H1 (cell line): ENCODE measurements at regions not wholly inside any gene's neighbourhood (a gene's known extent, or its start where the extent isn't known, plus 50 kb on each side); places are given as distances from the start of the nearest gene placed in this dataset.

ENCODE experiments used
- CBX8 ChIP-seq: fragments of 300-800, 300-1000 bp; sonication (generic); IDR thresholded peaks from 2 replicates; pipeline ENCODE4 v1.7.1; 2016; ENCODE audit warnings: low read depth, low read length, borderline replicate concordance
- CHD1 ChIP-seq: IDR thresholded peaks from 2 replicates; pipeline ENCODE4 v1.6.1; 2012; ENCODE audit warnings: low read depth, low read length, improper control_type of control experiment
- CREB1 ChIP-seq: IDR thresholded peaks from 2 replicates; pipeline ENCODE4 v1.6.1; 2012; ENCODE audit warnings: inconsistent platforms
- FOSL1 ChIP-seq: IDR thresholded peaks from 2 replicates; pipeline ENCODE4 v1.6.1; 2011; ENCODE audit warnings: mild to moderate bottlenecking, low read depth, low read length, moderate library complexity; ENCODE audit not compliant: insufficient read depth
- HDAC2 ChIP-seq, 2 experiments: fragments of 300-600 bp in 1 of 2; sonication (generic) in 1 of 2; IDR thresholded peaks; 2 replicates each; pipeline ENCODE4 v1.6.1; 2011 to 2012; ENCODE audit warnings: low read depth in 2 of 2, low read length in 2 of 2, mild to moderate bottlenecking in 2 of 2, moderate library complexity in 2 of 2, borderline replicate concordance in 1 of 2, inconsistent platforms in 1 of 2
- HDAC6 ChIP-seq: IDR thresholded peaks from one replicate; pipeline ENCODE4 v1.7.1; 2012; ENCODE audit warnings: low read depth, mild to moderate bottlenecking, inconsistent platforms, low read length, moderate library complexity
- KDM4A ChIP-seq: IDR thresholded peaks from one replicate; pipeline ENCODE4 v1.7.1; 2012; ENCODE audit warnings: low read depth, mild to moderate bottlenecking, moderate library complexity, low read length, inconsistent platforms; ENCODE audit not compliant: severe bottlenecking
- MAFK ChIP-seq: IDR thresholded peaks from 2 replicates; pipeline ENCODE4 v1.6.1; 2012; ENCODE audit warnings: low read depth, mild to moderate bottlenecking, improper control_type of control experiment, low read length
- RAD21 ChIP-seq, 2 experiments: IDR thresholded peaks in 1 of 2; conservative IDR thresholded peaks in 1 of 2; 2 replicates each; pipeline ENCODE4 v1.6.1; 2011; ENCODE audit warnings: low read depth in 2 of 2, low read length in 2 of 2, improper control_type of control experiment in 1 of 2, inconsistent platforms in 1 of 2, mild to moderate bottlenecking in 1 of 2, moderate library complexity in 1 of 2
- SIRT6 ChIP-seq: IDR thresholded peaks from one replicate; pipeline ENCODE4 v1.7.1; 2012; ENCODE audit warnings: low read length, inconsistent platforms
- SP1 ChIP-seq: IDR thresholded peaks from 2 replicates; pipeline ENCODE4 v1.6.1; 2011; ENCODE audit warnings: low read depth, low read length
- SRF ChIP-seq: IDR thresholded peaks from 2 replicates; pipeline ENCODE4 v1.6.1; 2011; ENCODE audit warnings: mild to moderate bottlenecking, low read depth, low read length, moderate library complexity
- YY1 ChIP-seq: IDR thresholded peaks from 2 replicates; pipeline ENCODE4 v1.6.1; 2011; ENCODE audit warnings: low read depth, mild to moderate bottlenecking, low read length
- ZNF274 ChIP-seq: IDR thresholded peaks from 2 replicates; pipeline ENCODE4 v1.7.0; 2012; ENCODE audit warnings: low read length, borderline replicate concordance; ENCODE audit errors: extremely low read depth
- TF ChIP-seq, protein P1 (sequence below): IDR thresholded peaks from 2 replicates; pipeline ENCODE4 v1.6.1; 2012; ENCODE audit warnings: low read length, inconsistent platforms
- TF ChIP-seq, protein P2 (sequence below): IDR thresholded peaks from 2 replicates; pipeline ENCODE4 v1.6.1; 2011; ENCODE audit warnings: low read depth, mild to moderate bottlenecking, low read length; ENCODE audit not compliant: insufficient read depth
- TF ChIP-seq, protein P3 (sequence below), 3 experiments: IDR thresholded peaks; 1 replicate in 2 of 3; 2 replicates in 1 of 3; pipeline versions ENCODE4 v1.5.1 to v1.6.1; 2011; ENCODE audit warnings: low read length in 3 of 3, mild to moderate bottlenecking in 3 of 3, inconsistent platforms in 2 of 3, low read depth in 1 of 3, moderate library complexity in 1 of 3; ENCODE audit not compliant: insufficient read depth in 1 of 3; ENCODE audit errors: control extremely low read depth in 1 of 3
- TF ChIP-seq, protein P4 (sequence below): IDR thresholded peaks from 2 replicates; pipeline ENCODE4 v1.6.1; 2012; ENCODE audit warnings: inconsistent platforms

DNA sequence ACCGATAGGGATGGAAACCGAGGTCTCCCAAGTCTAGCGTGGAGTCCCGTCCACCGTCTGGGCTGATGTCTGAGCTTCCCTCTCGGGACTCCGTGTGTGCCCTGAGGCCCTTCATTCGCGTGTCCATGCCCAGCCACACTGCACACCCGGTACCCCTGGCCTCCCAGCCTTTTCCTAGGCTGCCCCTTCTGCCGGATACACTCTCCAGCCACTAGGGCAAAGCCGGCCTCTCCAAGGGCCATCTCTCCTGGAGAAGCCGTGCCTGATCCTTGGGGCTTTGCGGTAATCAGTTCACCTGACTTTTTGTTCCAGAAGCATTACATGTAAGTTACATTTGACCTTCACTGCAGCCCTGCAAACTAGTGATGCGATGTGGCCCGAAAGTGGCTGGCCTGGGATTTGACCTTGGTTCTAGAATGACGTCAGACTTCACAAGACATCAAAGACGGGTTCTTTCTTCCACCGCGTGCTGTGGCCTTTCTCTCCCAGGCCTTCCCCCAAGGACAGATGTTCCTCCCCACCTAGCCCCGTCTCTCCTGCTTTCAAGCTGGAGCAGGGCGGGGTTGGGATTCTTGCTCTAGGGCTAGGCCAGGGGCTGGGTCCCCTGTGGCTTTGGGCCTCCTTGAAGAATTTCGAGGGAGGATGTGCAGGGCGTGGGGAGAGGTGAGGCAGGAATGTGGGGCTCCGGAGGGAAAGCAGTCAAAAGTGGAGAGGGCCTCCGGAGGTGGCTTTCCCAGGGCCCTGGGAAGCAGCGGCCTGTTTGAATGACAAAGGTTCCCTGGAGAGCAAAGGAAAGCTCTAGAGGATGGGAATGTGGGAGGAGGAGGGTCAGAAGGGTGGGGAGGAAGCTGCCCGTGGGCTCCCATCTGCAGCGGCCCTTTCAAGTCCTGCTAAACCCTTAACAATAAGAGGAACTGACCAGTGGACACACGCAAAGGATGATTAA, 49.7 kb upstream of the SLC2A1 start (continued):
- TF ChIP-seq, protein P1, sequence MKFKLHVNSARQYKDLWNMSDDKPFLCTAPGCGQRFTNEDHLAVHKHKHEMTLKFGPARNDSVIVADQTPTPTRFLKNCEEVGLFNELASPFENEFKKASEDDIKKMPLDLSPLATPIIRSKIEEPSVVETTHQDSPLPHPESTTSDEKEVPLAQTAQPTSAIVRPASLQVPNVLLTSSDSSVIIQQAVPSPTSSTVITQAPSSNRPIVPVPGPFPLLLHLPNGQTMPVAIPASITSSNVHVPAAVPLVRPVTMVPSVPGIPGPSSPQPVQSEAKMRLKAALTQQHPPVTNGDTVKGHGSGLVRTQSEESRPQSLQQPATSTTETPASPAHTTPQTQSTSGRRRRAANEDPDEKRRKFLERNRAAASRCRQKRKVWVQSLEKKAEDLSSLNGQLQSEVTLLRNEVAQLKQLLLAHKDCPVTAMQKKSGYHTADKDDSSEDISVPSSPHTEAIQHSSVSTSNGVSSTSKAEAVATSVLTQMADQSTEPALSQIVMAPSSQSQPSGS, result peak; percentile 96
- no peak for TF ChIP-seq HDAC6
- no peak for TF ChIP-seq ZNF274
- TF ChIP-seq RAD21 (IDR thresholded peaks at IDR 0.05 in 1 of 2, conservative IDR thresholded peaks at IDR 0.05 in 1 of 2; ENCODE audit: low read depth in 2 of 2, low read length in 2 of 2), result peak; percentile 23 to 29
- no peak for TF ChIP-seq CBX8
- peak; percentile 92 for TF ChIP-seq SP1
- no peak; the same call in 1 of the 2 replicates for TF ChIP-seq MAFK
- peak; percentile 84 for TF ChIP-seq CREB1
- TF ChIP-seq, protein P2, sequence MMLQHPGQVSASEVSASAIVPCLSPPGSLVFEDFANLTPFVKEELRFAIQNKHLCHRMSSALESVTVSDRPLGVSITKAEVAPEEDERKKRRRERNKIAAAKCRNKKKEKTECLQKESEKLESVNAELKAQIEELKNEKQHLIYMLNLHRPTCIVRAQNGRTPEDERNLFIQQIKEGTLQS, result no peak
- TF ChIP-seq KDM4A, result no peak
- TF ChIP-seq YY1, result peak; percentile 80
- TF ChIP-seq HDAC2 (IDR thresholded peaks at IDR 0.05; ENCODE audit: borderline replicate concordance in 1 of 2, low read depth in 2 of 2, low read length in 2 of 2), result peak; percentile 97 to 99
- TF ChIP-seq SIRT6, result no peak
- no peak for TF ChIP-seq FOSL1
- TF ChIP-seq, protein P3, sequence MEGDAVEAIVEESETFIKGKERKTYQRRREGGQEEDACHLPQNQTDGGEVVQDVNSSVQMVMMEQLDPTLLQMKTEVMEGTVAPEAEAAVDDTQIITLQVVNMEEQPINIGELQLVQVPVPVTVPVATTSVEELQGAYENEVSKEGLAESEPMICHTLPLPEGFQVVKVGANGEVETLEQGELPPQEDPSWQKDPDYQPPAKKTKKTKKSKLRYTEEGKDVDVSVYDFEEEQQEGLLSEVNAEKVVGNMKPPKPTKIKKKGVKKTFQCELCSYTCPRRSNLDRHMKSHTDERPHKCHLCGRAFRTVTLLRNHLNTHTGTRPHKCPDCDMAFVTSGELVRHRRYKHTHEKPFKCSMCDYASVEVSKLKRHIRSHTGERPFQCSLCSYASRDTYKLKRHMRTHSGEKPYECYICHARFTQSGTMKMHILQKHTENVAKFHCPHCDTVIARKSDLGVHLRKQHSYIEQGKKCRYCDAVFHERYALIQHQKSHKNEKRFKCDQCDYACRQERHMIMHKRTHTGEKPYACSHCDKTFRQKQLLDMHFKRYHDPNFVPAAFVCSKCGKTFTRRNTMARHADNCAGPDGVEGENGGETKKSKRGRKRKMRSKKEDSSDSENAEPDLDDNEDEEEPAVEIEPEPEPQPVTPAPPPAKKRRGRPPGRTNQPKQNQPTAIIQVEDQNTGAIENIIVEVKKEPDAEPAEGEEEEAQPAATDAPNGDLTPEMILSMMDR (IDR thresholded peaks at IDR 0.05; ENCODE audit: control extremely low read depth in 1 of 3, insufficient read depth in 1 of 3, low read depth in 1 of 3, low read length in 3 of 3), result peak; percentile 6 to 36 (median 6); a peak in 3 of 4 replicates
- TF ChIP-seq CHD1, result no peak
- TF ChIP-seq, protein P4, sequence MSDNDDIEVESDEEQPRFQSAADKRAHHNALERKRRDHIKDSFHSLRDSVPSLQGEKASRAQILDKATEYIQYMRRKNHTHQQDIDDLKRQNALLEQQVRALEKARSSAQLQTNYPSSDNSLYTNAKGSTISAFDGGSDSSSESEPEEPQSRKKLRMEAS, result peak; percentile 92
- TF ChIP-seq SRF, result no peak
